OCI-M2 (cell line): ENCODE measurements at regions not wholly inside any gene's neighbourhood (a gene's known extent, or its start where the extent isn't known, plus 50 kb on each side); places are given as distances from the start of the nearest gene placed in this dataset.

Experiments
- DNase-seq: peaks from one replicate; lab custom pipeline; 2025; ENCODE audit not compliant: unreplicated experiment; lab: John Stamatoyannopoulos, UW

GRCh38 chr3:804211-804610, 288.6 kb upstream of the CNTN6 start:
- DNase-seq = no peak

- DNase-seq = no peak
Observed at GRCh38 chr3:805326-805725, 287.5 kb upstream of the CNTN6 start.

- DNase-seq = no peak
Observed at GRCh38 chr3:806006-806405, 286.8 kb upstream of the CNTN6 start.

GRCh38 chr3:816605-817004, 276.2 kb upstream of the CNTN6 start:
- DNase-seq = no peak

- no peak for DNase-seq
Observed at GRCh38 chr3:834679-835078, 258.1 kb upstream of the CNTN6 start.

- no peak for DNase-seq
Observed at GRCh38 chr3:835096-835495, 257.7 kb upstream of the CNTN6 start.

- no peak for DNase-seq
Observed at GRCh38 chr3:839981-840380, 252.8 kb upstream of the CNTN6 start.

DNA sequence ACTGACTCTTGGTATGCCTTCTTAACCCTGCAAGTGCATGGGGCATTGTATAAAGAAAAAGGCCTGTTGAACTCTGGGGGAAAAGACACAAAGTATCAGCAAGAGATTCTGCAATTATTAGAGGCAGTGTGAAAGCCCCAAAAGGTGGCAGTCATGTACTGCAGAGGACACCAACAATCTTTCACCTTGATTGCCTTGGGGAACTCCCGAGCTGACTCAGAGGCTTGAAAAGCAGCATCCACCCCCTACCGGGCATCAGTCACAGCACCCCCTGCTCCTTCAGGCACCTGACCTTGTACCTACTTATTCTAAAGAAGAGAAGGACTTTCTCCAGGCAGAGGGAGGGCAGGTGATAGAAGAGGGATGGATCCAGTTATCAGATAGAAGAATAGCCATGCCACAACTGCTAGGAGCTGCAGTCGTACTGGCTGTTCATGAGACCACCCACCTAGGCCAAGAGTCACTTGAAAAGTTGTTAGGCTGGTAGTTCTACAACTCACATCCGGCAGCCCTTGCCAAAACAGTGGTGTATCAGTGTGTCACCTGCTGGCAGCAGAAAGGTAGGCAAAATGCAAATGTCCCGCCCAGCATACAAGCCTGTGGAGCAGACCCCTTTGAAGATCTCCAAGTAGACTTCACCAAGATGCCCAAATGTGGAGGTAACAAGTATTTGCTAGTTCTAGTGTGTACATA, 241.6 kb upstream of the CNTN6 start:
- DNase-seq = no peak

GRCh38 chr3:852033-852432, 240.8 kb upstream of the CNTN6 start:
- no peak for DNase-seq

- no peak for DNase-seq
Observed at GRCh38 chr3:853489-853888, 239.3 kb upstream of the CNTN6 start.

GRCh38 chr3:859135-859534, 233.7 kb upstream of the CNTN6 start:
- DNase-seq = no peak

- DNase-seq = no peak
Observed at GRCh38 chr3:861721-862120, 231.1 kb upstream of the CNTN6 start.

DNA sequence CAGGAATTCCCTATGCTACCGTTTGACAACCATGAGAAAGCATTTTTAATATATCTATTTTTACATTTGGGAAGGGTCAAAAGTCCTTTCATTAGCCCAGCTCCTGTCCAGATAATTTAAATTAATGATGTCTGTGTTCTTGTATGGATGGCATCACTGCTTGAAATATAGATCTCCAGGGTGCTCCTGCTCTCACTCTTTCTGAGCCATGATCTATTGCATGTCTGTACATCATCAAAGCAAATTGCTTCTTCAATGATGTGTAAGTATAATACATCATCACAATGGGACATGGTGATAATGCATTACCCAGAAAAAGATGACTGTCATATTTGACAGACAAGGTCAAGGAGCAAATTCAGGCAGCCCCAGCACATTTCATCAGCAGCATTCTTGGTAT, 223.6 kb upstream of the CNTN6 start:
- DNase-seq = no peak

DNA sequence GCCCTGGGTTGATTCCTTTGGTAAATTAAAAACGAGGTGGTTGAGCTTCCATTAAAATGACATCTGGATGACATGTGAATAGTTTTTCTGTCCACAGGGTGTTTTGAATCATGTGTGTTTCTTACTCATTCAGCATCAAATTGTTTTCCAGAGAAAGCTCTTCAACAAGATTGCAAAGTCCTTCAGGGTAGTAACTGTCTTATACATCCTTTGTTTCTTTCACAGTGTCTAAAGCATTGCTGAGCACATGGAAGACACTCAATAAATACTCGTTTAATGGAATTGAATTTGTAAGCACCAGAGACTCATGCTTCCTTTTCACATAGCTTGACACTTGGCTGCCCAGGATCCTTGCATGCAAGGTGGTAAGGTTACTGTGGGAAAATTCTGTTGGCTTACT, 223.1 kb upstream of the CNTN6 start:
- DNase-seq = no peak

DNA sequence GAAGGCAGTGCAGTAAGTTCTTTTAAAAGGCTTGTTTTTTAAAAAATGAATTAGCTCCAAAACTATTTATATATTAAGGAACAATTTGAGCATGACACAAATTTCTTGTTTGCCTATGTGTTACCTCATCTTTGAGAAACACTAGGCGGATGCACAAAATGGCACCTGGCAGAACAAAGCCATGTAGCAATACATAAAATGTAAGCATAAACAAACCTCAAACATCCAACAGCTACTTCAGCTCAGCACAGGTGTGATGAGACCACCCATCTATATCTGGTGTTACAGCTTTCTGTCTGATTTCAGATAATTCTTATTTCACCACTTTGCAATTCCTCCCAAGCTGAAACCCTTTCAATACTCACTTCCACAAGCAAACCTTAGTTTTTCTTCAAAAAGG, 221.2 kb upstream of the CNTN6 start:
- no peak for DNase-seq

DNA sequence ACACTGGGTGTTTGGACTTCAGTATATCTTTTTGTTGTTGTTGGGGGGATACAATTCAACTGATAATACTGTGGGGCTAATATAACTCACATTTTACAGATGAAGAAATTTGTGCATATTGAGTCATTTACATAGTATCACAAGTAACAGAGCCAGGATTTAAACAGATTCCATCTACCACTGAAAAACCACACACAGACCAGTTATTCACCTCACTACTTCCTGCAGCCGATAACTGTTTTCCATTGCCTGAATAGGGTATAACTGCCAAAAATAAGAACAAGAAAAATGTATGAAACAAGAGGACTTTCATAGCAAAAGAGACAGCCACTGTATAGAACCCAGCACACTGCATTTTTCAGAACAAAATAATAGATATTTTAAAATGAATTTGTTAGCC, 215.8 kb upstream of the CNTN6 start:
- DNase-seq = no peak

- DNase-seq = no peak
Observed at GRCh38 chr3:878746-879145, 214.1 kb upstream of the CNTN6 start.

- no peak for DNase-seq
Observed at GRCh38 chr3:880371-880770, 212.5 kb upstream of the CNTN6 start.

DNA sequence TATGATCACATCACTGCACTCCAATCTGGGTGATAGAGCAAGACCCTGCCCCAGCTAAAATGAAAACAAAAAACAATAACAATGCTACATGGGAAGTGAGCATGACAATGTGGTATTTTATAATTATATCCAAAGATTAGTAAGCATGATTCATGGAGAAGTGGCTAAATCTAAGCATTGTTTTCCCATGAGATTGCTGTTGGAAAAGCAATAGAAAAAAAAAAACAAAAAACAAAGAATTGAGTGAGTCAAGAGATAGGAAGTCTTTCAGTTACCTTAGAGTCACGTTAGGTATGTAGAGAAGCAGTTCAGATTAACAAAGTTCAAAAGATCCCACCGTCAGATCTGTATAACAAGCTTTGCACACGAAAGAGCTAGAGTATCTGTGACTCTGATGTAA, 210.3 kb upstream of the CNTN6 start:
- DNase-seq = no peak

- no peak for DNase-seq
Observed at GRCh38 chr3:901953-902778, 190.7 kb upstream of the CNTN6 start.

DNA sequence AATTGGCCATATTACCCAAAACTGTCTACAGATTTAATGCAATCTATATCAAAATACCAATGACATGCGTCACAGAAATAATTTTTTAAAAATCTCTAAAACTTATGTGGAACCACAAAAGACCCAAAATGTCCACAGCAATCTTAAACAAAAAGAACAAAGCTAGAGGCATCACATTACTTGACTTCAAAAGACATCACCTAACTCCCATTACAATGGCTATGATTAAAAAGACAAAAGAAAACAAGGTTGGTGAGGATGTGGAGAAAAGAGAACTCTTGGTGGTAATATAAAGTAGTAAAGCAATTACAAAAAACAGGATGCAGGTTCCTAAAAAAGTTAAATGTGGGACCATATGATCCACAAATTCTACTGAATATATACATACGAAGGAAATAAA, 187.6 kb upstream of the CNTN6 start:
- DNase-seq = no peak

- no peak for DNase-seq
Observed at GRCh38 chr3:906739-907138, 186.1 kb upstream of the CNTN6 start.

GRCh38 chr3:908839-909238, 184.0 kb upstream of the CNTN6 start:
- DNase-seq = no peak
